ENCODE measurements at regions not wholly inside any gene's neighbourhood (a gene's known extent, or its start where the extent isn't known, plus 50 kb on each side); places are given as distances from the start of the nearest gene placed in this dataset.

- DNase-seq (ENCODE audit: low spot score) = no peak
Measured at GRCh38 chr6:125507987-125508655, 206.4 kb upstream of the HDDC2 start.

GRCh38 chr6:125508793-125509192, 207.0 kb upstream of the HDDC2 start:
- H3K9me3 ChIP-seq = no peaks in the 10 kb centered on the region
- no peaks in the 10 kb centered on the region for H3K36me3 ChIP-seq
- H3K4me1 ChIP-seq = no peaks in the 10 kb centered on the region
- H3K4me3 ChIP-seq = no peak overlapping the region
- H3K27ac ChIP-seq = no peak overlapping the region
- no peaks in the 10 kb centered on the region for H3K27me3 ChIP-seq
- DNase-seq (ENCODE audit: low spot score) = no peak
- no peak for TF ChIP-seq CTCF (IDR thresholded peaks at IDR 0.05)

More at GRCh38 chr6:125507987-125508655, 206.4 kb upstream of the HDDC2 start:
- Histone ChIP-seq H3K27me3 (no peaks in the 10 kb centered on the region), H3K9me3 (no peaks in the 10 kb centered on the region), H3K27ac (no peak overlapping the region), H3K4me3 (no peak overlapping the region), H3K36me3 (no peaks in the 10 kb centered on the region), H3K4me1 (no peaks in the 10 kb centered on the region)
- no peak for TF ChIP-seq CTCF (IDR thresholded peaks at IDR 0.05)

GRCh38 chr6:125509477-125509876, 207.7 kb upstream of the HDDC2 start:
- H3K27ac ChIP-seq = no peak overlapping the region
- no peaks in the 10 kb centered on the region for H3K9me3 ChIP-seq
- no peak for TF ChIP-seq CTCF (IDR thresholded peaks at IDR 0.05)
- H3K36me3 ChIP-seq = no peaks in the 10 kb centered on the region
- no peak for DNase-seq (ENCODE audit: low spot score)
- H3K27me3 ChIP-seq = no peaks in the 10 kb centered on the region
- no peak overlapping the region for H3K4me3 ChIP-seq
- H3K4me1 ChIP-seq = no peaks in the 10 kb centered on the region

GRCh38 chr6:125510405-125510804, 208.6 kb upstream of the HDDC2 start:
- no peak for TF ChIP-seq CTCF (IDR thresholded peaks at IDR 0.05)
- no peak for DNase-seq (ENCODE audit: low spot score)
- Histone ChIP-seq H3K36me3 (no peaks in the 10 kb centered on the region), H3K27ac (no peak overlapping the region), H3K4me3 (no peak overlapping the region), H3K9me3 (no peaks in the 10 kb centered on the region), H3K27me3 (no peaks in the 10 kb centered on the region), H3K4me1 (no peaks in the 10 kb centered on the region)

GRCh38 chr6:125511809-125512396, 210.1 kb upstream of the HDDC2 start:
- no peak for DNase-seq (ENCODE audit: low spot score)
- H3K27me3 ChIP-seq = no peaks in the 10 kb centered on the region
- no peak overlapping the region for H3K4me3 ChIP-seq
- H3K36me3 ChIP-seq = no peaks in the 10 kb centered on the region
- H3K27ac ChIP-seq = no peak overlapping the region
- no peaks in the 10 kb centered on the region for H3K4me1 ChIP-seq
- no peak for TF ChIP-seq CTCF (IDR thresholded peaks at IDR 0.05)
- no peaks in the 10 kb centered on the region for H3K9me3 ChIP-seq

GRCh38 chr6:125512621-125513020, 210.9 kb upstream of the HDDC2 start:
- Histone ChIP-seq H3K27me3 (no peaks in the 10 kb centered on the region), H3K27ac (no peak overlapping the region), H3K9me3 (no peaks in the 10 kb centered on the region), H3K4me3 (no peak overlapping the region), H3K4me1 (no peaks in the 10 kb centered on the region), H3K36me3 (no peaks in the 10 kb centered on the region)
- DNase-seq (ENCODE audit: low spot score) = no peak
- no peak for TF ChIP-seq CTCF (IDR thresholded peaks at IDR 0.05)

All from right atrium auricular region (tissue), 2 donors.